RPMI8226 (cell line): ENCODE measurements at regions not wholly inside any gene's neighbourhood (a gene's known extent, or its start where the extent isn't known, plus 50 kb on each side); places are given as distances from the start of the nearest gene placed in this dataset.

Experiments used
- DNase-seq: peaks from one replicate; pipeline ENCODE4 v3.0.0-alpha.2; 2015

- no peak for DNase-seq
Measured at GRCh38 chr22:27128461-27129085, 471.2 kb downstream of the MIAT start.

- no peak for DNase-seq
Measured at GRCh38 chr22:27129266-27129665, 471.9 kb downstream of the MIAT start.

- DNase-seq, result no peak
Measured at GRCh38 chr22:27130906-27131305, 473.5 kb downstream of the MIAT start.

- DNase-seq, result no peak
Measured at GRCh38 chr22:27131346-27131745, 474.0 kb downstream of the MIAT start.

- DNase-seq, result no peak
Measured at GRCh38 chr22:27132400-27132799, 475.0 kb downstream of the MIAT start.

- no peak for DNase-seq
Measured at GRCh38 chr22:27133019-27133431, 475.6 kb downstream of the MIAT start.

- DNase-seq, result no peak
Measured at GRCh38 chr22:27133681-27134314, 476.4 kb downstream of the MIAT start.

GRCh38 chr22:27134315-27134701 is 476.9 kb downstream of the MIAT start:
- DNase-seq, result peak; percentile 7

- DNase-seq, result no peak
Measured at GRCh38 chr22:27135031-27135981, 477.9 kb downstream of the MIAT start.

GRCh38 chr22:27136596-27136995 is 479.2 kb downstream of the MIAT start:
- DNase-seq, result no peak

- no peak for DNase-seq
Measured at GRCh38 chr22:27137871-27138337, 480.5 kb downstream of the MIAT start.

- DNase-seq, result no peak
Measured at GRCh38 chr22:27138471-27138870, 481.1 kb downstream of the MIAT start.

GRCh38 chr22:27139935-27140511 is 482.6 kb downstream of the MIAT start:
- DNase-seq, result no peak

GRCh38 chr22:27142286-27142685 is 484.9 kb downstream of the MIAT start:
- DNase-seq, result no peak

GRCh38 chr22:27144321-27144720 is 486.9 kb downstream of the MIAT start:
- DNase-seq, result no peak

GRCh38 chr22:27146866-27147633 is 489.7 kb downstream of the MIAT start:
- no peak for DNase-seq

- no peak for DNase-seq
Measured at GRCh38 chr22:27148055-27148454, 490.7 kb downstream of the MIAT start.

GRCh38 chr22:27148886-27149470 is 491.6 kb downstream of the MIAT start:
- no peak for DNase-seq

- DNase-seq, result no peak
Measured at GRCh38 chr22:27149921-27150543, 492.6 kb downstream of the MIAT start.

- no peak for DNase-seq
Measured at GRCh38 chr22:27150544-27150941, 493.2 kb downstream of the MIAT start.

- DNase-seq, result peak; percentile 8
Measured at GRCh38 chr22:27151407-27151806, 494.0 kb downstream of the MIAT start.

GRCh38 chr22:27152033-27152432 is 494.6 kb downstream of the MIAT start:
- DNase-seq, result no peak
